NCI-H1092 (cell line): ENCODE measurements at regions not wholly inside any gene's neighbourhood (a gene's known extent, or its start where the extent isn't known, plus 50 kb on each side); places are given as distances from the start of the nearest gene placed in this dataset.
"Not testable (repeated sequence)": the region's sequence is repeated elsewhere in the genome, so short reads cannot be mapped to it uniquely, and the experiment has no call there.

Source experiments
- DNase-seq: peaks from one replicate; lab custom pipeline; 2025; lab: John Stamatoyannopoulos, UW

DNA sequence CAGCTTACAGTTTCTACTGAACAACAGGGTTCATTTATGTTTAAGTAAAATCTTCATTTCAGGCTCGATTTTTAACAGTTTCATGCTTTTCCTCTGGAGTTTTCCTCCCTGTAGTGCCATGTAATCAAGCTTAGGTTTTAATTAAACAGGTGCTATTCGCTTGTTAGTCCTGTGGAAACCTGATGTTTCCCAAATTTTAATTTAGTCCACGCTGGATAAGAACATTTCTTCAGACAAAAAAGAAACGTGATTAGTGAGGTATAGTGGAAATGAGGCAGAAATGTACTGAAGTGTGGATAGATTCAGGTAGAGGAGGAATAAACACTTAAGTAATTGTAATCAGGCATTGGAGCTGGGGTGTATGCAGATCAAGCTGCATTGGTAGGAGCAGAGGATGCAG is 1217.5 kb downstream of the AACS start:
- no peak for DNase-seq

DNA sequence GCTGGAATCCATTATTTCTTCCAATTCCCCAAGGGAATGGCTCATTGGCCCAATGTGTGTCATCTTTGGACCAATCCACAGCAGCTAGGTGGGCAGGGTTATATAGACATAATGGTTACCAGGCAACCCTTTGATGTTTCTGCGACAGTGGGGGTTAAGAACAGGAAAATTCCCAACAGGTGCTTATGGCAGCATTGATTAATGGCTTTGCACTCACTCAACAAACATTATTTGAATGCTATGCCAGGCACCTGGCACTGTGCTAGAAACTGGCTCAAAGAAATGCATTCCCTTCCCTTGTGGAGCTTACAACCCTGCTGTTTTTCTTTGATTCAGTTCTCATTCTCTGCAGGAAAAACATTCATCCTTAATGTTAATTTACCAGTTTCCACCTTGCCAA is 1221.0 kb downstream of the AACS start:
- no peak for DNase-seq

DNA sequence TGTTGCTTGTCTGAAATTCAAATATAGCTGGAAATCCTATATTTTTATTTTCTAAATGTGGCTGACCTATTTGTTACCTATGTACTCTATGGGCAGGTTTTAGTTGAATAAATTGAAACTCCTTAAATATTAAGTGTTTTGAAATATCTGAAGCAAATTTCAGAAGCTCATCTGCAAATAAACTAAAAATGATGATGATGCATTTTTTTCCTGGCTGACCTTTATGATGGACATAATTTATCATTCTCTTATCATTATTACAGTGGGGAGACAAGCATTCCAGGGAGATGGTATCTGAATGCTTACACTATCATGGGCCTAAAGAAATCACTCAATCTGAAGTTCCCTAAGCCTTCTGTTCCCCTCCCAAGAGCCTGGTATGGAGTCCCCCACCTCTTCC is 1225.2 kb downstream of the AACS start:
- no peak for DNase-seq

DNA sequence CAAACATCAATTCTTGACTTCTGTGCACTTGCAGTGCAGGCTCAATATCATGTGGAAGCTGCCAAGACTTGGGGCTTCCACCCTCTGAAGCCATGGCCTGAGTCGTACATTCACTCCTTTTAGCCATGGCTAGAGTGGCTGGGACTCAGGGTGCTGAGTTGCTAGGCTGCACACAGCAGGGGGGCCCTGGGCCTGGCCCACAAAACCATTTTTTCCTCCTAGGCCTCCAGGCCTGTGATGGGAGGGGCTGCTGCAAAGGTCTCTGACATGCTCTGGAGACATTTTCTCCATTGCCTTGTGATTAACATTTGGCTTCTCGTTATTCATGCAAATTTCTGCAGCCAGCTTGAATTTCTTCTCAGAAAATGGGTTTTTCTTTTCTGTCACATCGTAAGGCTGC is 1226.8 kb downstream of the AACS start:
- not testable (repeated sequence) for DNase-seq

DNA sequence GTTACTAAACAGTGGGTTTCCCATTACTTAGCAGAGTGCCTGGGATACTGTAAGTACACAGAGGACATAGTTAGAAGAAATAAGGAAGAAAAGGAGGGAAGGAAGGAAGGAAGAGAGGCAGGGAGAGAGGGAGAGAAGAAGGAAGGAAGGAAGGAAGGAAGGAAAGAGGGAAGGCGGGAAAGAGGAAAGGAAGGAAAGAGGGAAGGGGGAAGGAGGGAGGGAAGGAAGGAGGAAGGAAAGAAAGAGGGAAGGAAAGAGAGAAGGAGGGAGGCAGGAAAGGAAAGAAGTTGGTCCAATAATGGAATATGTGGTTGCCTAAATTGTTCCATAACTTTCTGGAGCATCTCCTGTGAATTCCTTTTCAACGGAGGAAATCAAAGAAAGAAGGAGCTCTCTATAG is 1230.4 kb downstream of the AACS start:
- DNase-seq = no peak

DNA sequence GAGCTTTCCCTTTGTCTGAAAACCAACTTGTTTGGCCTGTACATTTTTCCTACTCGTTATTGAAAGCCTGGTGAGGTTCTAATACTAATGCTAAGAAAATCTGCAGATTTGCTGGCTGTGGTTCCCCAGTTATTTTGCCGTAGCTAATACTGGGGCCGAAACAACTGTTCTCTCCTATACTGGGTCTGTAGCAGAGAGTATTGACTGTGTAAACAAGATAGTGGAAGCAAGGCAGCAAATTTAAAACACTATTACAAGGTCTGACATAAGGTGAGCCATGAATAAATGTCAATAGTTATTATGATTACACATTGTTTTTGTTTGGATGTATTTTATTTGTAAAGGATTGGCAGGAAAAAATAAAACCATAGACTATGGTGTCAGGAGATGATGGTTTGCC is 1244.0 kb downstream of the AACS start:
- no peak for DNase-seq

DNA sequence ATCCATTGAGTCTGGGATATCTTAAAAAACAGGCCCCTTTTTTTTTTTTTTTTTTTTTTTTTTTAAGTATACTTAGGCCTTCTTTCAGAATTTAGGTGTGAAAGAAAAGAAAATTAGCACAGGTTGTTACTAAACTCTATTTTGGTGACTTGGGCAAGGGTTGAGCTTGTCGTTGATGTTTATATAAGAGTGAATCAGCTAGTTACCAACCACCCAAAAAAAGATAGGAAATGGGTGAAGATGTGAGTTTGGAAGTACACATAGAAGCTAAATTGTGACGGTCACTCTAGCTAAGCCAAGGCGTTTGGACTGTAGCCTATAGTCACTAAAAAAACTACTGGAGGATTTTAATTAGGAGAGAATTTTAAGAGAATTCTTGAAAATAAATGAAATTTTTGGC is 1247.2 kb downstream of the AACS start:
- no peak for DNase-seq

DNA sequence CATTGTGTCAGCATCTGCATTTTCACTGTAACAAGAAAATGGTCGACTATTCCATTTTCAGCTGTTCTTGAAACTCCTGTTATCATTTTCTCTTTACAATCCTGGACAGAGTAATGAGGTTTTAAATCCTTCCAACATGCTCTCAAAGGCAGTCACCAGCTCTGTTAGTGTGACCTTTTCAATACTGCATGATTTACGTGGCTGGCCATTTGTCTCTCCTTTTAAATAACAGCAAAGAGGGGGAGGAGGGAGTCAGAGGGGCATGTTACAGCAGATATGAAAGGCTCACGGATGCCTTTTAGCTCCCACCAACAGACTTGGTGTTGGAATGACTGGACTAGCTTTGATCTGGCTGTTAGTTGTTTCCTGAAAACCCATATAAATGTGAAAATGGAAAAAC is 1251.2 kb downstream of the AACS start:
- no peak for DNase-seq

DNA sequence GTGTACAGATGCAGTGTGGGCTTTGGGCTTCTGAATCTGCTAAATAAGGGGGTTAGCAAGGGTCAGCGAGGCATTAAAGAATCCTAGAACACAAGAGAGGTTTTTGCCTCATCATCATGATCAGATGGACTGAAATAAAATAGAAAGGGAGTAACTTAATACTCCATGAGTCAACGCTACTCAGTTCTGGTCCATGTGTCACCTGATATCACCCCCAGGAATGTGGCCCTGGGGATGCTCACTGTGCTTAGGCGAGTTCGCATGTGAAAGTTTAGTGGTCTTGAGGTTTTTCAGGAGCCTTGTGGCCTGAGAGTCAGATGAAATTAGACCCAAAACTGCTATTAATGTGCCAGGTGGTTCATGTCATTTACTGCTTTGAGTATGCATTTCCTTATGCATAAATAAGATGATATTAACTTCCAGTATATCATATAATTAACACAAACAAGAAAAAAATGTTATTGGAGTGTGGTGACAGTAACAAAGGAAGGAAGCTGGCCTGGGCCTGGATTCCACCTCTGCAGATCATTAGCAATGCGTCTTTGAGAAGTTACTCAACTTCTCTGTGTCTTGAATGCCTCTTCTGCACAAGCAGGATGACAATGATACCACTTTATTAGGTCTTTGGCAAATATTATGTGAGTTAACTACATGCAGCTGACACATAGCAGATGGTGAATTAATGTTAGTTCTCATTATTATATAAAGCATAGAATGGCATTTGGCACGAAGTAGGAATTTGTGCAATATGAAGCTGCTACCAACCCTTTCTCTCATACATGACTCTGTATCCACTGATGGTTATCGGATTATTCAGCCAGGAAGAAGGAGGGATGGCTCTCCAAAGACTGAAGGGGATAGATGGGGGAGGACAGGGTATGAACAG is 1272.6 kb downstream of the AACS start:
- no peak for DNase-seq

DNA sequence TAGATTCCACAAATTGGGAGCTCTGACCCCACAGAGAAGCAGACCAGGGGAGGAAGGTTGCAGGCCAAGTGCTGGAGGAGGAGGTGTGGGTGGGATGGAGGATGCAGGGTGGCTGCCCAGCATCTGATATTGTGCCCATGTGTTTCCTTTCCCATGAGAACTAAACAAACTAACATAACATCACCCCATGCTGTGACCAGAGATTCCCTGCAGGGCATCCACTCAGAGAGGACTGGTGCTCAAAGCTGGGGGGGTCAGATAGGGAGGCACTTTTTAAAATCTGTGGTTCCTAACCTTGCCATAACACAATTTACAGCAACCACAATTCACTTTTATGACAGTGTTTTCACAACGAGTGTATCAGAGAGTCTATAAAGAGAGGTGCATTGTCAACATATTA is 1277.6 kb downstream of the AACS start:
- no peak for DNase-seq

DNA sequence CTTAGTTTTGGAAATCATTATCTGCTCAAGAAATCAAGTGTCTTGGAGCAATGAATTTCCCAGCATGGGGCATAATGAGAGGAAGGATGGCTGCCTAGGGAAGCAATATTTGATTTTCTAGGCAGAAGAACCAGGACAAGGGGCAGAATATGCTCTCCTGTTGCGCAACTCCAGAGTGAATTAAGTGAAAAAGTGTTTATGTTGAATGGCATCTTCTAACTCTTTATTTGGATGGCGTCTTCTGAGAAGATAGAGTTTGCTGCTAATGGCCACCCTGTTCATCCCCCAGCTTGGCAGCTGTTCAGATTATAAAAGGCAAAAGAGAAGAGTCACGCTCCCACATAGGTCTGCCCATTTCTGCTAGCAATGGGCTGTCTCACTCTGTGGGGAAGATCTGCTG is 1278.1 kb downstream of the AACS start:
- no peak for DNase-seq

DNA sequence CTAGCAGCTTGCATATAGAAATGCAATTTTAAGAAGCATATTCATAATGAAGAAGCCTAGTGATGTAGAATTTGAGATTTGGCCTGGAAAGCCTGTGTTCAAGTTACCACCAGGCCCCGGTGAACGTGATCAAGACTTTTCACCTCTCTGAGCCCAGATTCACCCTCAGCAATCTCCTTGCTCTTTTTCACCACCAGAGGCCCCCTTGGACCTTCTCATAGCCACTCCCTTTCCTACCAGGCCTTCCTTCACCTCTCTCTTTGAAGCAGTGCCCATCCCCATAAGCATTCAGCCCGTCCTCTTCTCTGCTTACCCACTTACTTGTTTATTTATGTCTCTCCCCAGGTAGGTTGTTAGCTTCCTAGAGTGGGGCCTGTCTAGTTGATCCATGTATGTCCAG is 1280.9 kb downstream of the AACS start:
- DNase-seq = no peak

DNA sequence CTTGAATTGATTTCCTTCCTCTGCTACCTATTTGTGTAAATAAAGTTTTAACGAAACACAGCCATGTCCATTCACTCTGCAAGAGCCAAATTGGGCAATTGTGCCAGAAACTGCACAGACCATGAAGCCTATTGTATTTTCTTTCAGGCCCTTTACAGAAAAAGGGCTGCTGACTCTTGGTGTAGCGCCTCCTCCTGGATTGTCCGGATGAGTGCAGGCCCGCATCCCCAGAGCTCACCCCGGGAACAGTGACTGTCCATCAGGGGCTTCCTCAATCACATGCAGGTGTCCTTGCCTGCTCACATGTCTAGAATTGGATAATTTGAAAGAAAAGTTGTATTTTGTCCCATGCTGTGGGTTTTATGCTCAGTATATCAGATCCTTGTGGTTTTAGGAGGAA is 1282.2 kb downstream of the AACS start:
- no peak for DNase-seq

DNA sequence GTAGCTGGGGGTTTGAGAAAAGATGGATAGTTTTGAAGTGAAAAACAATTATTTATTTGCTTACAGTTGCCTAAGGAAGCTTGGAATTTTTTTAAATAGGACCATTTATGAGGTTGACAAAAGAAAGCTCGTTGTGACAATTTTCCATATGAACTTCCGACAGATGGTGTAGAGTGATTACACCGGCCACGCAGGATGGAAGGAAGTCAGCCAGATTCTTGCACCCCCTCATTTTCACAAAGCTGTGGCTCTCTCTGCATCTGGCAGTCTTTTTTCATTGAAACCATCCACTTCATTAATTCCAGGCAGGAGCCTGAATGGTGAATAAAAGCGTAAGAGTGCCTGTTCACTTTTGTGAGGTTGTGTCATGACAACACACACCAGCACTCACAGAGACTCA is 1284.1 kb downstream of the AACS start:
- no peak for DNase-seq

DNA sequence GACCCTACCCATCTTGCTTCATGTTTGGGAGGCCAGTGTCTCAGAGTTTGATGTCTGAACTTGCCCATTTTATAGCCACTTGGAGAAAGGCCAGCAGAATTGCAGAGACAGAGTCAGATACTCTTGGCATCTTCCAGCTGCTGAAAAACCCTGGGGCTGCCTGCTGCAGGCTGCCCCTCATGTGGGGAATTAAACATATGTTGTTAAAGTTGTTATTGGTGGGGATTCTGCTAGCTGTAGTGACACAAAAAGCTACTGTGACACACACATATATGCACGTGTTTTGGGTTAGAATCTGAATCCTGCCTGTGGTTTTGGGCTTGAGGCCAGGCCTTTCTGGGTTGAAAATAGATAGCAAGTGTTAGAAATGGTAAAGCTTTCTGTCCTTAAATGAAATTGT is 1288.4 kb downstream of the AACS start:
- no peak for DNase-seq

DNA sequence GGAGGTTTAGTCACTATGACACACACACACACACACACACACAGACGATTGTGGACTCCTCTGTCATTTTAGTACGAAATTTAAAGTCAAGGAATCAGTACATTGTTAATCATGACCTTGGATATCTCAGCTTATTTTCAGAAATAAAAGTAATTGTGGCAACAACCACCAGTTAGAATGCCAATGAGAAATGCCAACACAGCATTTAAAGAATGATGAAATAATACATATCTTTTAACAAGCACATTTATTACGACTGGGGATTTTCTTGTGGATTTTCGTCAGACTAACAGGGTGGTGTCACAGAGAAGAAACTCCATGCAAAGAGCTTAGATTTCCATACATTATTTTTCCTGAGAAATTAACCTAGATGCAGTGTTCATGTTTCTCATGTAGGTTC is 1289.4 kb downstream of the AACS start:
- DNase-seq = no peak

DNA sequence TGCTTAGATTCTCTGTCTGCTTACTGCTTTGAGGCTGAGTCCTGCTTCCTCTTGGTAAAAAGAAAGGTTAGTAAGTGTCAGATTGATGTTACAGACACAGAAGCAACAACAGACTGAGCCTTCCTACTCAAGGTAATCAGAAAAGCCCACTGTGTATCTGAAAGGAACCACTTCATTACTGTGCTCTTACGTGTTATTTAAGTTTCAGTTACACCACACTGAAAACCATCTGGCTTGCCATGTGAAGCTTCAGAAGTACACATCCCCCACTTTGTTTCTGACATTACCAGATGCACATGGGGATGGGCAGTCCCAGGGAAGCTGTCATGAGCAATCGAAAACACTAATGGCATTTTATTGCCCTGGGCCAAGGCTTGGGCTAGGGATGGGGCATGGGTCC is 1290.1 kb downstream of the AACS start:
- DNase-seq = no peak

DNA sequence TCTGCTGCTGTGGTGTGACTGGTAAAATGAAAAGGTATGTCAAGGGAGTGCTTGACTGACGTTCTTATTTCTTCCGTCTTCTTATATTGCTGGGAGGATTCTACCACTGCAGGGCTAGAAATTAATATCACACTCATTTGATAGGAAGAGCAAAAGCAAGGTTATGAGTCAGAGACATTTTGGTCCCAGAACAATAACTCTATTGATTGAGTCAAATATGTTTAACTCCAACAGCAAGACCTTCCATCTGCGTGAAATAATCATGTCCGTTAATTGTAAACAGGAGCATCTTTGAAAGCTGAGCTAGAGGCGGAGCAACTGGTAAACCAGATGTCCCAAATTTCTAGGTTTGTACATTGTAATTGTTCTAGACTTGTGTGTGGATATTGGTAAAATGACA is 1293.6 kb downstream of the AACS start:
- DNase-seq = no peak

DNA sequence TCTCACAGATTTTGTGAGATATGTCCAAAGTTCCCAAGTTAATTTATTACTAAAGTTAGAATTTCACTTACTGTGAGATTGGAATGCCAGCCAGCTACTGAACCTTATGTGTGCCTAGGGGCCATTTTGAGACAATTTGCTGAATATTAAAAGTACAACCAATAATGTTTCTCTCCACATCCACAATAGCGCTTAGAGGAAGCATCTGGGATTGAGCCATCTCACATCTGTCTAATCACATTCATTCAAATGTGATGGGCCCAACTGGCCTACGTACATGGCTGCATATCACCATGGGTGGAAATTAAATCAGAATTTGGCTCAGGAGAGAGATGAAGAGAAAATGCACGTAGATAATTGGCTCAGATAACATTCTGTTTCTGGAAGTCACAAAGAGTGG is 1294.0 kb downstream of the AACS start:
- no peak for DNase-seq

DNA sequence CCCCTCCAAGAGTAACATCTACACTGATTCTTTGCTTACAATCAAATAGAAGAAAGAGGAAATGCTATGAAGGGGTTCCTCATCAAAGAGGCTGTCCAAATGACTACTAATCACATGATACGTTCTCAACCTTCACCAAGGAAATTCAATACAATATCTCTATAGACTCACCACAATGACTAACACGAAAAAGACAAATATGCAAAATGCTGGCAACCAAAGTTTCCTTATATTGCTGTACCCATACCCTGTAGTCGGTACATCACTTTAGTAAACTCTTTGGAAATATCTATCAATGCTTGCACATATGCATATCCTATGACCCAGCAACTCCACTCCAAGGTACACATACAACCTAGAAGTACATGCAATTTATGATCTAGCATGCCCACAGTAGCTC is 1296.6 kb downstream of the AACS start:
- DNase-seq = no peak

DNA sequence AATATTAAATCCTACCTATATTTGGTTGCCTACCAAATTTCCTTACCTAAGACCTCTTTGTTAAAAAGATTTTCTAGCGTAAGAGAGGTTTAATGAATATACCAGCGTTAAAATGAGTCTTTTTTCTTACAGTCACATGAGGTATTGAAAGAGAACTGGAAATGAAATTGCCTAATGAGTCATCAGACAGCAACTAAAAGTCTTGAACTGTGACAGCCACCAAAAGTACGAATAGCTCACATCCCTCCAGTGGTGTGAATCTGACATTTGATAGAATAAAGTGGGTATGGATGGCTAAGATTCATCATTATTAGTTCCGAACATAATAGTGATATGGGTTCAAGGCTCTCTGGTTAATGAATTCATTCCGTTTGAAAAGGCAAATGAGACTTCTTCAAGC is 1297.3 kb downstream of the AACS start:
- DNase-seq = no peak

DNA sequence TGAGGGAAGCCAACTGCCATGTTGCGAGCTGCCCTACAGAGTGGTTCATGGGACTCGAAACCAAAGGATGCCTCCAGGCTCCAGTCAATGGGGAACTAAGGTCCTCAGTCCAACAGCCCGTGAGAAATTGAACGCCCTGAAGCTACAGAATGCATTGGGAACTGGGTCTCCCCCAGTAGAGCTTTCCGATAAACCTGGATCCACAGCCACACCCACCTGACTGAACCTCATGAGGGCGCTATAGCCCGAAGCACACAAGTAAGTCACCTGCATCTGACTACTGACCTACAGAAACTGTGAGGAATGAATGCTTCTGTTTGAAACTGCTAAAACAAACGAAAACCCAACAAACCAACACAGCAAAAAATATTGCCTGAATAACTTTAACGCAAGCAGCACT is 1297.7 kb downstream of the AACS start:
- DNase-seq = no peak

DNA sequence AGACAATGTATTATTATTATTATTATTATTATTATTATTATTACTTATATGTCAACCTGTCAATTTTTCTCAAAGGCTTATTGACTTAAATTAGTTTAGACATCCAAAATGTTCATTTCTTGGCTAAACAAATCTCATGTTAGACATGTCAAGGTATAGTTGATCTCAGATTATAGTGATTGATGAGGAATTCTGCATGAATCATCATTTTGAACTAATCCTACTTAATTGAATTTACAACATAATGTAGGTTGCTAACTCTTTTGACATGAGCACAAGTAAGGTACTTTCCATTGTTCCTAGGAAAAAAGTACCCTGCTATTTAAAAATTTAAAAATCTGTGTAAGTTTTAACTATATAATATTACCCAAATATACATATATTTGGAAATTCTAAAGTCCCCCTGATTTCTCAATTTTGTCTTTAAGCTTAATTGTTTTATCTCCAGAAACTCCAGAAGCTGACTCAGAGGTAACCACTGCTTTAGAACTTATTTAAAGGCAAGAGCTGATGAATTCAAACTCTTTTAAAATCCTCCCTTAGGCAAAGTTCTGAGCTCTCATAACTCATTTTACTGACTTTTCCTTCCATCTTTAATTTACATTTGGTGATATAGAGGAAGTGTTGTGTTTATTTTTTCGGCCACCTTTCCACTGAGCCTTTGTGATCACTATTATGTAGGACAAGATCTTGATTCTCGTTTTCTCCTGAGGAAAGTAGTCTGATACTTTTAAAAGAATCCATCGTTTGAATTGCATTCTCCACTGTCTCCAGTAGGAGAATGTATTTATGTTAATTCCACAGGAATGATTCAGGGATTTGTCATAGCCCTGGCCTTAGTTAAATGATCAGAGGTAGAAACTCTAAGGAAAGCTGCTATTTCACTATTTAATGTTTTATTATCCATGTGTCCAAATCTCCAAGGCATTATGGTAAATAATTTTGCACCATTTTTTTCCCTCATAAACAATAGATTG is 1304.5 kb downstream of the AACS start:
- DNase-seq = no peak
